ENCODE measurements at regions not wholly inside any gene's neighbourhood (a gene's known extent, or its start where the extent isn't known, plus 50 kb on each side); places are given as distances from the start of the nearest gene placed in this dataset.

DNA sequence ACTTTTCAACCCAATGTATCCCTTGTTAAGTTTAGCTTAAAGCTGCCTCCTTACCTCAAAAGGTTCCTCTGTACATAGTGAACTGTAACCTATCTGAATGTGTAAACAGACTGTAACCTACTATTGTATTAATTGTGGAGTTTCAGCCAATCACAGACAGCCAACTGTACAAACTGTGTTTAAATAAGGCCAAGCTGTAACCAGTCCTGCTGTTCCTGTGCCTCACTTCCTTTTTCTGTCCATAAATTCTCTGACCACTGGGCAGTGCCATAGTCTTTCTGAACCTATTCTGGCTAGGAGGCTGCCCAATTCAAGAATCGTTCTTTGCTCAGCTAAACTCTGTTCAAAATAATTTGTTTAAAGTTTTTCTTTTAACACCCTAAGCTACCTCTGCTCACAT is 74.7 kb upstream of the DAPK1 start:
- TF ChIP-seq POLR2AphosphoS5 (IDR thresholded peaks at IDR 0.05; ENCODE audit: low read depth) = no peak
- TF ChIP-seq, protein P1, sequence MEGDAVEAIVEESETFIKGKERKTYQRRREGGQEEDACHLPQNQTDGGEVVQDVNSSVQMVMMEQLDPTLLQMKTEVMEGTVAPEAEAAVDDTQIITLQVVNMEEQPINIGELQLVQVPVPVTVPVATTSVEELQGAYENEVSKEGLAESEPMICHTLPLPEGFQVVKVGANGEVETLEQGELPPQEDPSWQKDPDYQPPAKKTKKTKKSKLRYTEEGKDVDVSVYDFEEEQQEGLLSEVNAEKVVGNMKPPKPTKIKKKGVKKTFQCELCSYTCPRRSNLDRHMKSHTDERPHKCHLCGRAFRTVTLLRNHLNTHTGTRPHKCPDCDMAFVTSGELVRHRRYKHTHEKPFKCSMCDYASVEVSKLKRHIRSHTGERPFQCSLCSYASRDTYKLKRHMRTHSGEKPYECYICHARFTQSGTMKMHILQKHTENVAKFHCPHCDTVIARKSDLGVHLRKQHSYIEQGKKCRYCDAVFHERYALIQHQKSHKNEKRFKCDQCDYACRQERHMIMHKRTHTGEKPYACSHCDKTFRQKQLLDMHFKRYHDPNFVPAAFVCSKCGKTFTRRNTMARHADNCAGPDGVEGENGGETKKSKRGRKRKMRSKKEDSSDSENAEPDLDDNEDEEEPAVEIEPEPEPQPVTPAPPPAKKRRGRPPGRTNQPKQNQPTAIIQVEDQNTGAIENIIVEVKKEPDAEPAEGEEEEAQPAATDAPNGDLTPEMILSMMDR (IDR thresholded peaks at IDR 0.05; ENCODE audit: insufficient read depth, low read length) = no peak
- no peak for TF ChIP-seq SPI1 (IDR thresholded peaks at IDR 0.05; ENCODE audit: borderline replicate concordance, low read depth)
- TF ChIP-seq, protein P2, sequence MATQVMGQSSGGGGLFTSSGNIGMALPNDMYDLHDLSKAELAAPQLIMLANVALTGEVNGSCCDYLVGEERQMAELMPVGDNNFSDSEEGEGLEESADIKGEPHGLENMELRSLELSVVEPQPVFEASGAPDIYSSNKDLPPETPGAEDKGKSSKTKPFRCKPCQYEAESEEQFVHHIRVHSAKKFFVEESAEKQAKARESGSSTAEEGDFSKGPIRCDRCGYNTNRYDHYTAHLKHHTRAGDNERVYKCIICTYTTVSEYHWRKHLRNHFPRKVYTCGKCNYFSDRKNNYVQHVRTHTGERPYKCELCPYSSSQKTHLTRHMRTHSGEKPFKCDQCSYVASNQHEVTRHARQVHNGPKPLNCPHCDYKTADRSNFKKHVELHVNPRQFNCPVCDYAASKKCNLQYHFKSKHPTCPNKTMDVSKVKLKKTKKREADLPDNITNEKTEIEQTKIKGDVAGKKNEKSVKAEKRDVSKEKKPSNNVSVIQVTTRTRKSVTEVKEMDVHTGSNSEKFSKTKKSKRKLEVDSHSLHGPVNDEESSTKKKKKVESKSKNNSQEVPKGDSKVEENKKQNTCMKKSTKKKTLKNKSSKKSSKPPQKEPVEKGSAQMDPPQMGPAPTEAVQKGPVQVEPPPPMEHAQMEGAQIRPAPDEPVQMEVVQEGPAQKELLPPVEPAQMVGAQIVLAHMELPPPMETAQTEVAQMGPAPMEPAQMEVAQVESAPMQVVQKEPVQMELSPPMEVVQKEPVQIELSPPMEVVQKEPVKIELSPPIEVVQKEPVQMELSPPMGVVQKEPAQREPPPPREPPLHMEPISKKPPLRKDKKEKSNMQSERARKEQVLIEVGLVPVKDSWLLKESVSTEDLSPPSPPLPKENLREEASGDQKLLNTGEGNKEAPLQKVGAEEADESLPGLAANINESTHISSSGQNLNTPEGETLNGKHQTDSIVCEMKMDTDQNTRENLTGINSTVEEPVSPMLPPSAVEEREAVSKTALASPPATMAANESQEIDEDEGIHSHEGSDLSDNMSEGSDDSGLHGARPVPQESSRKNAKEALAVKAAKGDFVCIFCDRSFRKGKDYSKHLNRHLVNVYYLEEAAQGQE (IDR thresholded peaks at IDR 0.05; ENCODE audit: insufficient replicate concordance, low read depth) = no peak
